Dedifferentiated amniotic fluid mesenchymal stem cell (primary cell): ENCODE measurements at regions not wholly inside any gene's neighbourhood (a gene's known extent, or its start where the extent isn't known, plus 50 kb on each side); places are given as distances from the start of the nearest gene placed in this dataset.

Experiments used
- DNase-seq: peaks from one replicate; pipeline ENCODE4 v3.0.0-alpha.2; 2016; ENCODE audit errors: extremely low spot score

- no peak for DNase-seq
Measured at GRCh38 chr4:132264176-132264575, 884.9 kb upstream of the PCDH10 start.

DNA sequence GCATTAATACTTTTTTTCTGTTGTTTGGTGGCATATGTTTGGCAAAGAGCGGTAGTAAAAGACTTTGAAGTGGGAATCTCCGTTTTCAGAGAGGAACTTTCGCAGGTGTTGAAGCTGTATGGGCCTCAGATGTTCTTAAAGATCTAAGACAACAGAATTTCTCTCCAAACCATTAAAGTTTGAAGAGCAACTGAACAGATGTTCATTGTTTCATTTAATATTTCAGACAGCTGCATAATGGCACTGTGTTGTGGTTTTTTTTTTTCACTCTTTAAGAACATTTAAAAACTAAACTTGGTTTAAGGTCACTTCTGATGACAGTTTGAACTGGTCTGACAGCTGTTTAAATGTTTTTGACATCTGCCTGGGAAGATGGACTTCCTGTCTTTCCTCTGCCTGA lies 882.7 kb upstream of the PCDH10 start:
- DNase-seq = no peak

DNA sequence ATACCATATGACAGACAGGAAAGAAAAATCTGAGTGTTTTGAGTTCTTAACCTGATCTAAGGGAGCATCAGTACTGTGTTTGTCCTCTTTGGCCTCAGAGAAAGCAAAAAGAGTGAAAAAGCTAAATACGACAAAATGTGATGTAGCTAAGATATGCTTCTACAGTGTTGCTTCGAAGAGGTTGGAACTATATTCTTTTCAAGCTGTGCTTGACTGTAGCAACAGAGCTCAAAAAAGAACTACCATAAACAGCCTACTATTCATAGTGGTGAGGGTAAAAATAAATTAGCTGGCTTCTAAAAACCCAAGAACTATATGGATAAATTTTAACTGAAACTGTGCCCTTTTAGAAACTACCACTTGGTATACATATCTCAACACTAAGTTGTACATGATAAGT lies 881.8 kb upstream of the PCDH10 start:
- no peak for DNase-seq

DNA sequence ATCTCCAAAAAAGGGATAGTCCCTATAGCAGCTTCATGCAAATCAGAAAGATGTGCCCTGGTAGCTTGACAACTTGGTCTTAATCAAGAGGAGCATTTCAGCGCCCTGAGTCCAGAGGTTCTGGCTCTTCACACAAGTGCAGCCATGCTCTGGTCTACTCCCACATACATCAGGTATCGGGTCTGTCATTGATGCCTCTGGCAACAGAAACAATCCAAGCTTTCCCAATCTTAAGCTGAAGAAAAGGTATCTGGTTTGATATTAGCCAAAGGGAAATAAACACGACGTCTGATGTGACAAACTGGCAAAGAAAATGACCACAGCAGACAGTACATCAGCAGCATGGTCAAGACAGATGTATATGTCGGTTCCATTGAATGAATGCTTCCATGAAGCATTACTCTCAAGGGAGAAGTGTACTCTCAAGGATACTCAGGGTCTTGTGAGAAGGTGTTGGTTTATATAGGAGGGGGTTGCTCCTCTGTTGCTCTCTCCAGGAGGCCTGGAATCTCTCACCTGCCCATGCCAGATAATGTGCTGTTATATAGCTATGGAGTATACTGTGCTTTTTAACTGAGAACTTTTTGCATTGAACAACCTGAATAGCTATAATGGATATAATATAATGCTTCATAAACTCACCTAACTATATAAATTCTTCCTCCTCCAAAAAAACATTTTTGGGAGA lies 879.6 kb upstream of the PCDH10 start:
- DNase-seq = no peak

DNA sequence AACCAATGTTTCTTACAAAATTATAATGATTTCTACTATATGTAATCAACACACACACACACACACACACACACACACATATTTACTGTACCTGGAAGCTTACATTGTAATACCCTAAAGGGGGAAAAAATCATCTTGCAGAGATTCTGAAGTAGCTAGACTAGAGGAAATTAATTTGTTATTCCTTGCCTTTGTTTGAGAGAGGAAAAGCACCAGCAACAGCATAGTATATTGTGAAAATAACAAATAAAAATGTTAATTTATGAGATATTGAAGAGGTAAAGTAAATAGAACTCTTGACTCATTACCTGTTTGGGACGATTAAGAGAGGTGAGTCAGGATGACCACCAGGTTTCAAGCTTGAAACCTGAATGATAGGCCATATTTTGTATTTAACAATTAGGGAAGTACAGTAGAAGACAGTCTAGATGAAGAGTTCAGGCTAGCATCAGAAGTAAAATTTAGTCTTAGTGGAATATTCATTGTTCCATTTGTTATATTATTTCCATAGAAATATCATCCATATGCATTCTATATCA lies 873.4 kb upstream of the PCDH10 start:
- no peak for DNase-seq

DNA sequence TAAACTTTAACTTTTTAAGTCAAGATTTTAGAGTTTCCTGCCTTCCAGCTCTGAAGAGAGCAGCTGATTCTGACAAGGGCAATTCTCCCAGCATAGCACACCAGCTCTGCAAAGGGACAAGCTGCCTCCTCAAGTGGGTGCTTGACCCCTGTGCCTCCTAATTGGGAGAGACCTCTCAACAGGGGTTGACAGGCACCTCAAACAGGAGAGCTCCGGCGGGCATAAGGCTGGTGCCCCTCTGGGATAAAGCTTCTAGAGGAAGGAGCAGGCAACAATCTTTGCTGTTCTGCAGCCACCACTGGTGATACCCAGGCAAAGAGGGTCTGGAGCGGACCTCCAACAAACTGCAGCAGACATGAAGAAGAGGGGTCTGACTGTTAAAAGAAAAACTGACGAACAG lies 872.9 kb upstream of the PCDH10 start:
- DNase-seq = no peak

DNA sequence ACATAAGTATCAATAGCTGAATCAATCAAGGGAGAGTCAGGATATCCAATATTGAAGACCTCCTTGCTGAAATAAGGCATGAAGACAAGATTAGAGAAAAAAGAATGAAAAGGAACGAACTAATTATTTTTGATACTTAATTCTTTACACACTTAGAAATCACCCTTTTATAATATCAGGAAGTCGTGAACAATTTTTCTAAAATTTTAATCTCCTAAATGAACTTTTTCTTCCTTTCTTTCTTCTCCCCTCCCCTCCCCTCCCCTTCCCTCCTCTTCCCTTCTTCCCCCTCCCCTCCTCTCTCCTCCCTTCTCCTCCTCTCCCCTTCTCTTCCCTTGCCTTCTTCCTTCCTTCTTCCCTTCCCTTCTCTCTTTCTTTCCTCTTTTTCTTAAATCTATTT lies 872.1 kb upstream of the PCDH10 start:
- no peak for DNase-seq

DNA sequence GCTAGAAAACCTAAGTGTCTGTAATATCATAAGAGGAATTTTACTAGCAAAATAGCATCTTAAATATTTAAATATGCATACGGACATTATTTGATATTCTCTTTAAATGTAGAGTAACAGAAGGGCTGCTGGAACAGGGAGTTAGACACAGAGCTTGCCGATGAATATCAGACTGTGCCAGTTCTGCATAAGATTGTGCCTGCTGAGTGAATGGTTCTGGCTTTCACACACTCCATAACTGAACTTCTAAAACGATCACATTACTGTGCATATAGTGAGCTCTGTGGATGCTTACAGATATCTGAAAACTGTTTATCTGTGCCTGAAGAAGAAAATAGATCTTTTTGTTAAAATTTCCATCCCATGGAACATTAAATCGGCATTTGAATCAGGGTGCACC lies 867.4 kb upstream of the PCDH10 start:
- DNase-seq = no peak

DNA sequence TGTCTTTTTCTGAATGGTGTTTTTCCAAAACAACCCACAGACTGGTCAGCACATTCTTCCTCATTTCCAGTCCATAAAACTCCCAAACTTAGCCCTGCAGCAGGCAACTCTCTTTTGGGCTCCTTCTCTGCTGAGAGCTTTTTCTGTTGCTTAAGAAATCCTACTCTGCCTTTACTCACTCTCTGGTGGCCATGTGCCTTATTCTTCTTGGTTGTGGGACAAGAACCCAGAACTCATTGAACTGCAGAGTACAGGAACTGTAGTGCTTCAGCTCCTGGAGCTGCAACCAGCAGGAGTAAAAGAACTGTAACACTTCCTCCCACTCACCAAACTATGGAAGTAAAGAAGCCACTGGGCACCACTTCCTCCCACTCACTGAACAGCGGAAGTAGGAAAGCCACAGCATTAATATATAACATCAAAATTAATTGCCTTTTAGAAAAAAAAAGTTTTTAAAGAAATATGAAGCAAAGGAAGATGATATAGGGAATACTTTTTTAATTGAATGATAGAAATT lies 864.1 kb upstream of the PCDH10 start:
- DNase-seq = no peak

- DNase-seq = no peak
Measured at GRCh38 chr4:132297346-132297745, 851.7 kb upstream of the PCDH10 start.

DNA sequence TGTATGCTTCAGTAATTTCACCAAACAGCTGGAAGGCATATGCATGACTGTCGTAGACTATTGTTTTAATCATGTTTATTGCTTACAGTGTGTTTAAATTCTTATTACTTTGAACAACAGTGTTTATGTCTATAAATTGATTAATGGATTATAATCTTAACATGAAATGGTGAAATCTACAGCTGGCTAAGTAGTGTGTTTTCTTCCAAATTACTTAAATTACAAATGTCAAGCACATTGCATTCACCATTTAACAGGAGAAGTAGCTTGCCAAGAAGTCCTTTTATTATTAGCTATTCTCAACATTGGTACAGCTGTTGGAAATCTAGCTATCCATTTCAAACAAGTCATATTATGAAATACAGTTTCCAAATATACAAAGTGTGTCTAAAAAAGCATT lies 849.3 kb upstream of the PCDH10 start:
- DNase-seq = no peak

DNA sequence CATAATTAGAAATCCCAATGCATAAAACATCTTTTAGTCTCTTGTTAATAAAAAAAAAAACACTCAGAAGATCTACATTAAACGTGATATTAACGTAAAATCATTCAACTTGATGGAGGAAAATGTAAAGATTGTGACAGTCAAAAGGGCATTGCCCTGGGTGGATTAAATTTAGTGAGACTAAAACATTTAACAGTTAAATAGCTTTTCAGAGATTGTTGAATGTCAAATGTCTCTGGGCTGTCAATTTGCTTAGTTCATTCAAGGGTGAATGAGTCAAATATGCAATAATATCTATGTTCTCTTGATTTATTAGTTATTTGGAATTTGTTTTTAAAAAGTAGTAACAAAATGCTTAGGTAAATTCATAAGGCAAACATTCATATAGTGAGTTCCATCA lies 836.6 kb upstream of the PCDH10 start:
- no peak for DNase-seq

DNA sequence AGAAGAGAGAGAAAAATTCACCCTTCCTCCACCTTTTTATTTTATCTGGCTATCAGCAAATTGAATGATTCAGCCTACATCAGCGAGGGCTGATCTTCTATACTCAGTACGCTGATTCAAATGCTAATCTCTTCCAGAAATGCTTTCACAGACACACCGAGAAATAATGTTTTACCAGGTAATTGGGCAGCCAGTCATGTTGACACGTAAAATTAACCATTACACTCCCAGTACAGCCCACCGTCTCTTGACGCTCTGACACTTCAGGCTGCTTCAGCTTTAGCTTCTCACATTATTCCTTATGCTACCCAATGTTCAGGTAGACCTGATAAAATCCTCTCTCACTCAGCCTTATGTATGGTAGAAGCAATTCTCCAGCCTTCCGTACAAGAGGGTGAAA lies 835.2 kb upstream of the PCDH10 start:
- no peak for DNase-seq

- no peak for DNase-seq
Measured at GRCh38 chr4:132316738-132317137, 832.4 kb upstream of the PCDH10 start.

GRCh38 chr4:132317923-132318322 lies 831.2 kb upstream of the PCDH10 start:
- DNase-seq = no peak

- peak; percentile 51 for DNase-seq
Measured at GRCh38 chr4:132328761-132329160, 820.3 kb upstream of the PCDH10 start.

DNA sequence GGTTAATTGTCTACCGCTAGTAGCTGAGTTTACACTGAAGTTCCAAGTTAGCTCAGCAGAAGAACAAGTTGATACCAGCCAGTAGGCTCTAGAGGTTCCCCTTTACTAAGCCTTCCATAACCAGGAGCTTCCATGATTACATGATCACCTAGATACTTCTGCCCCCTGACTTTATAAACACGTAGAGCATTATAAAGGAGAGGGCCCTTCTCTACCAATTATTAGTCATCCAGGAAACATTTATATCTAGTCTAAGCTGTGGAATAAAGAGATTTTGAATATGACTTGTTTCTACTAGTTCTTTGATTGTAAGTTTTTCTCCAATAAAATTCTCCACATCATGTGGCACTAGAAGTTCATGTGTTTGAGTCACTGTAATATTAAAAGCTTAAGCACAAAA lies 818.1 kb upstream of the PCDH10 start:
- no peak for DNase-seq

DNA sequence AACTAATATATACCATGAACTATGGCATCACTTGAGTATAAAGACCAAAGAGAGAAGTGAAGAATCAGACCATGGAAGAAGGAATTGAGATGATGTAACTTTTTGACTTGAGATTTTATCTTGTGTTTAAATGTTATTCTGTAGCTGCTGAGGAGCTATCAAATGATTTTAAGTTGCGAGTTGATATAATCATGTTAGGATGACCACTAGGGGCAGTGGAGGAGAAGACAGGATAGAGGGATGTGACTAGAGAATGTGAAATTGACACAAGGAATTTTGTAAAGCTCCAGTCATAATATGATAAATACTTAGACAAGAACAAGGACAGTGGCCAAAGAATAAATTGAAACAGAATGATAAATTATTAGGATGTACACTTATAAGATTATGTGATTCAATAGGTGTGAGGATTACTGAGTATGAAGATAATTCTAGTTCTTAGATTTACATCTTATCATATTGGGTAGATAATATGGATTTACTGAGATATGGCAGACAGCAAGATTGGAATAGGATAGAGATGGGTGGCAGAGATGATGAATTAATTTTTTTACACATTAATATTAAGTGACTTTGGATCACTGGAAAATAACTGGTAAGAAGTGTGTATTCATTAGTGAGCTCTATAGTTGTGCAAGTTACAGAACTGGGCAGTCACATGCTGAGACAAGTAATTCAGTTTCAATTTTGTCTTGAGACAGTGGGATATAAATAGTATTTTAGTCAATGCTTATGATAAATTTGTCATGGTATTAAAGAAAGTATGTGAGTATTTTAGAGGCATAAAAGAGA lies 816.0 kb upstream of the PCDH10 start:
- no peak for DNase-seq

GRCh38 chr4:132333724-132334047 lies 815.4 kb upstream of the PCDH10 start:
- DNase-seq = peak; percentile 47

GRCh38 chr4:132334081-132334480 lies 815.0 kb upstream of the PCDH10 start:
- no peak for DNase-seq

GRCh38 chr4:132344924-132345828 lies 803.9 kb upstream of the PCDH10 start:
- DNase-seq = no peak

GRCh38 chr4:132346016-132346415 lies 803.1 kb upstream of the PCDH10 start:
- DNase-seq = no peak
